ACHN (cell line): ENCODE measurements at regions not wholly inside any gene's neighbourhood (a gene's known extent, or its start where the extent isn't known, plus 50 kb on each side); places are given as distances from the start of the nearest gene placed in this dataset.

Source experiments
- DNase-seq: peaks from one replicate; pipeline ENCODE4 v3.0.0-alpha.2; 2015
- in situ Hi-C: cut with HindIII; loops from 2 replicates; pipeline ENCODE4 v1.10.0; 2017; ENCODE audit warnings: low sequenced_read_pairs, low pct_ligation_motif_present, low pct_unique_long_range_greater_than_20kb

DNA sequence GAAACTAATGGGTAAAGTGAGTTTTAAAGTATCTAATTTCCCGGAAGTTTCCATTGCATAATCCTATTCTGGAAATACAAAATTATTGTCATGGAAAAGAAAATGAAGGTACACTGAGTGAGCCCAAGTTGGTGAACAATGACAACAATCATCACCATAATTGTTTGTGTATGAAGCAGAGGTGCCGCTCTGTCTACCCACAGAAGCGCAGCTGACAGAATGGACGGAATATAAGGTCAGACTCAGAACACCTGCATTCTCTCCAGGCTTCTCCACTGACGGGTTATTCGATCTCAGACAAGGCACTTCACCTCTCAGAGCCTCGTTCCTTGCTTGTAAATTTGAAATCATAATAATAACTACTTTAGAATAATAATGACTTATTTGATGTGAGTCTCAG, 99.1 kb upstream of the NGF start:
- in situ Hi-C loops = no loop called here
- DNase-seq = no peak

DNA sequence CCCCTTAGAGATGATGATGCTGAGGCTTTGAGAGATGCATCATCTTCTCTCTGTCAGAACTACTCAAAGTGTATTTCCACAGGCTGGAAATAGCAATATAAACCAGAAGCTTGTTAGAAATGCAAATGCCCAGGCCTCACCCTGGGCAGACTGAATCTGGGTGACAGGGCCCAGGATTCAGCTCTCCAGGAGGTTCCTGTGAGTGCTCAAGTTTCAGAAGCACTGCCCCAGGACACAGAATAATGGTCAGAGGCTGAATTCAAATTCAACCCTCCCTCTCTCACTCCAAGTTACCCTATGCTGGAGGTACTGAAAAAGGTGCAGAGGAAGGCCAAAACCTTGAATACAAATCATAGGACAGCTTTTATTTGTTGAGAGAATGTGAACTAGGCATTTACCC, 98.5 kb upstream of the NGF start:
- in situ Hi-C loops = no loop called here
- no peak for DNase-seq

DNA sequence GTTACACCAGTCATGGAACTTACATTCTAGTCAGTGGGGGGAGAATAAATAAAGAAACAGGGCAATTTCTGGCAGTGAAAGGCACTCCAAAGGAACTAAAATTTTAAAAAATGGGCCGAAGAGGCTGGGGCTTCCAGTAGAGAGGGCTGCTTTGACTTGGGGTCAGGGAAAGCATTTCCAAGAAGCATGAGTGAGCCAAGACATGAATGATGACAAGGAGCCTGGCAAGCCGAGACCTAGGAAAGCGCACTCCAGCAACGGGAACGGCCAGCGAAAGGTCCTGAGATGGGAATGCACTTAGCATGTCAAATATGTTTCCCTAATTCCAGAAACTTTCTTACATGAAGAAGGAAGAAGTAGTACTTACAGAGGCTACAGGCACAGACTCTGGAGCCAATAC, 95.4 kb upstream of the NGF start:
- DNase-seq = no peak
- in situ Hi-C loops = no loop called here

DNA sequence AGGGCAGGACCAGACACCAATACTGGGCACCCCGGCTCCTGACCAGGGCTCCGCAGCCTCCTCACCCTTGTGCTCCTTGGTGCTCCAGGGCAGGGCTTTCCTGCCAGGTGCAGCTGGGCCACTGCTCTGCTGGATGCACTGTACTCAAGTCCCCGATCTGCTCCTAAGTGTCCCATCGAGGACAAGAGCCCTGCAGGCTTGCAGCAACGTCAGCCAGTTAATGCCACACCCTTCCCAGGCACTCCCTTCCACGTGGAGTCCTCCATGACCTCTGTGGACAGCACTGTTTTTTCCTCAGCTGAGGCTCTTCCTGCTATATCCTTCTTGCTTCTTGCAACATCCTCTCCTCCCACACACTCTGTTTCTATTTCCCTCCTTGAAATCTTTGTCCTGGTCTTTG, 94.0 kb upstream of the NGF start:
- DNase-seq = no peak
- in situ Hi-C loops = no loop called here

DNA sequence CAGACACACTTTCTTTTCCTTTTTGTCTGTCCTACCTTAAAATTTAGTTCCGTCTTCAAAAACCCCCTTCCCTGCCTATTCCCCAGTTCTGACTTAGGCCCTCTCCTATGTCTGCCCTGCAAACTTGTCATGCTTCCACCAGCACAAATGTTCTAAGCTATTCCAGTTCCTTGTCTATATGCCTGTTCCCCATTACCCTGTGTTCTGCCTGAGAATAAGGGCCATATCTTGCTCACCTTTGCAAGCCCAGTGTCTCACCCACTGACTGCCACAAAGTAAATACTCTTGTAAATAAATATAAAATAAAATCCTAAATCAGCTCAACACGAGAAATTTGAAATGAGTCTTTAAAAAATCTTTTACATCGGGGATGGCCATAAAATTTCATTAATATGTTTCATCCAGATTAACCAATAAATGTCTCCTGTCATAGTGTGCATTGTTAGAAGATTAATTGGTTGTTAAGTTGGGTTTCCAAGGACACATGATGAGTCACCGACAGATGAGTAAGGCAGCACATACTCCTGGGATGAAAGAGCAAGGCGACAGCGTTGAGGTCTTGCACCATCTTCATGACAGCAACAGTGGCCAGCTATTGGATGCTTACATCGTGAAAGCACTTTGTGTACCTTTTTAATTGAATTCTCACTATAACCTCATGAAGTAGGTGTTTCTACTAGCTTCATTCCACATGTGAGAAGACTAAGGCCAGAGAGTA, 92.6 kb upstream of the NGF start:
- peak; percentile 78 for DNase-seq
- in situ Hi-C loops = no loop called here

DNA sequence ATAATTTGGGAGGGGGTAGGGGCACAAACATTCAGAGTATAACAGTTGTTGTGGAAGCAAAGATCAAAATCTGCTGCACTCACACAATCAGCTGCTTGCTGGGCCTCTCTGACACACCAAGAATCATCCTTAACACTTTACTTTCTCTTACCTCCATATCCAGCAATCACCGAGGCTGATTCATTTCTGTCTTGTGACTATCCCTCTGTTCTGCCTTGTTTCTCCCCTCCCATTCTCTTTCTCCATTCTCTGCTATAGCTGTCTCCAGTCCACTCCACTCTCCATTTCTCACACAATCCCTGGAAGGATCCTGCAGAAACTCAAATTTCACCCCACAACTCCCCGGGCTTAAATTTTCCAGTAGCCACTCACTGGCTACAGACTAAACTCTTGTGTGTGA, 91.8 kb upstream of the NGF start:
- in situ Hi-C loops = no loop called here

DNA sequence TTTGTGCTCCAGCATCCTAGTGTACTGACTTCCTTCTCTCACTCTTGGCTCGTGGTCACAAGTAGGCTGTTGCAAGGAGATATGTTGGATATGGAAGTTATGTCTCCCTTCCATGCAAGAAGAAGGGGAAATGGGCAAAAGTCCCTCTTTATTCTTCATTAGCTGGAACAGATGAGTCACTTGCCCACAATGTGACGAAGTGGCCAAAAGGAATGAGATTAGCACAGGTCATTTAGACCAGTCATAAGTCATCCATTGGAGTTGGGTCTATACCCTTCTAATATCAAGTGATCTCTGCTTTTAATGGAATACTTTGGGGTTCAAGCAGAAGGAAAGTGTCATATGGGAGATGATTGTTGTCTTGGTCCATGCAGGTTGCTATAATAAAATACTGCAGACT, 91.2 kb upstream of the NGF start:
- peak; percentile 13 for DNase-seq
- in situ Hi-C loops = no loop called here

More for the DNA sequence above, 91.8 kb upstream of the NGF start:
- peak; percentile 4 for DNase-seq

DNA sequence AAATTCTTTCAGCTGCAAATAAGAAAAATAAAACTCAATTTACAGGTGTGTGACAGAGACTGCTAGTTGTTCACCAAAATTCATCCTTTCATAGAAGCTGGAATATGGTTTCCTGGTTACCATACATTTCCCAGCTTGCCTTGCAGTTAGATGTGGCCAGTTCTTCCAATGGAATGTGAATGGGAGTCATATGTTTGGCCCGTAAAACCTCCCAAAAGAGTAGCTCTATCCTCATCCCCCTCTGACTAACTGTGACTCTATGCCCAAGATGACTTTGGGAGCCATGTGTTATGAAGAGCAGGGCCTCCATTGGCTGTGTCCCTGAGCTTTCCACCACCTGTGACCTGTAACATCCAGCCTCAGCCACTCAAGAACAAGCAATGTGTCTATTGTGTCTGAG, 90.6 kb upstream of the NGF start:
- no peak for DNase-seq
- in situ Hi-C loops = no loop called here

DNA sequence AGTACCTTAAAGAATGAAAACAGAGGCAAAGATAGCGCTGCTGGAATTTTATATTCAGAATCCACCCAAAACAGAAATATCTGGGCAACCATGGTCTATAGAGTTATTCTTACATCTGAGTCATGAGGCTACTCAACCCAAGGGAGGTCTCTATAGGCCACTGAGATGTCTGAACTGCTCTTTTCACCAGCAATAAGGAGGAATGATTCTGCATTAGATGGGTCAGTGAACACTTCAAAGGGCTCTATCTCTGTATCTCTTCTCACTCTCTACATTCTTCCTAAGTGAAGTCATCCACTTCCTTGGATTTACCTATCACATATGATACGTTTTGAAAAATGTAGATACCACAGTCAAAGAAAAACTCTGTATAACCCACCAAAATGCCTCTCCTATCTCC, 90.2 kb upstream of the NGF start:
- DNase-seq = no peak
- in situ Hi-C loops = no loop called here

DNA sequence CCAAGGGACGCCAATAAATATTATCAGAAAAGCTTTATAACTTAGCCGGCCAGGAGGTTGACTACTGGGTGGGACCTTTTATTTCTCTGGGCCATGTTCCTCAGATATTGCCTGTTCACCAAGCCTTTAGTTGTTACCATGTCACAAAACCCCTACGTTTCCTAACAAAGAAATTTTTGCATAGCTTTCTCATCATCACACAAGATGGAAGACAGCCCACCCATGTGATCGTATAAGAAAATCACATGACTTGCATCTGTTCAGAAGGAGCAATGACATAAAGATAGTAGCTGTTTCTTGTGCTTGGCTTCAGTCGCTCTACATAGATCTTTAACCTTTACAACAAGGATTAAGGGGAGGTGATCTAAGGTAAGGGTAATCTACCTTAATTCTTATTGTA, 88.9 kb upstream of the NGF start:
- in situ Hi-C loops = no loop called here
- no peak for DNase-seq

DNA sequence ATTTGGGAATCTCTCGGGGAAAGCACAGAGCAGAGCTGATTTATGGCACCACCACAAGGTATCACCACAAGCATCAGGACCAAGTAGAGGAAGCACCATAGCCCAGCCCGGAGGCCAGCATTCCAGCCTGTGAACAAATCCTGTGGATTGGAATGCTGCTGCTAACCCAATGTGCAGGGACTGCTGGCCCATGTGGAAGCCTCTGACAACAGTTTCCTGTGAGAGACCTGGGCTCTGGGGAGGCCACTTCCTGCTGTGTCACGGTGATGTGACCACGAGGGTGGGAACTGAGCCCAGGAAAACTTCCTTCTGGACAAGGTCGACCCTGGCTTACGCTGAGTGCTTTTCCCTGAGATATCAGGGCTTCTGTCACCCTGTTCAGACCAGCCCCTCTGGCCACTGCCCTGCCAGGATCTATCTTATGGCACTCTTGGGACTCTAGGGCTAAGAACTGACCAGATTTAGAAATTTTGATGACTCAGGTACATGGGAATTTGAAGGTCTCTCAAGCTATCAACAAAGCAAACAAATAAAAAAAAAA, 88.3 kb upstream of the NGF start:
- in situ Hi-C loops = no loop called here

DNA sequence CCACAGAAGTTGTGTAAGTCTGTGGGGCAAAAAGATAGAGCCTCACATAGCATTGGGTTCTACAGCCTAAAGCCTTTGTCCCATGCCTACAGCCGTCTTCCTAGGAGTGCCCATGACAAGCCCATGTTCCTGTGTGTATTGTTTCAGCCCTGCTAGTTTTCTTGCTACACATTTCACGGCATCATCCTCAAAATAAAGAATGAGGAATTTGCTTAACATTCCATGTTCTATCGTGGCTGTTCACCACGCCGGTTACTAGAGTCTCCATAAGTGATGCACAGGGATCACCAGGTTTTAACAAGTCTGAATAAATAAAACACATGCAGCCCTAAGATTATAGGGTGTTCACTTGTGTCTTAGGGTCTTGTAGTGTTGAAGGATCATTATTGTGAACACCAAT, 87.4 kb upstream of the NGF start:
- in situ Hi-C loops = no loop called here
- no peak for DNase-seq

More for the DNA sequence above, 88.3 kb upstream of the NGF start:
- DNase-seq = peak; percentile 20

DNA sequence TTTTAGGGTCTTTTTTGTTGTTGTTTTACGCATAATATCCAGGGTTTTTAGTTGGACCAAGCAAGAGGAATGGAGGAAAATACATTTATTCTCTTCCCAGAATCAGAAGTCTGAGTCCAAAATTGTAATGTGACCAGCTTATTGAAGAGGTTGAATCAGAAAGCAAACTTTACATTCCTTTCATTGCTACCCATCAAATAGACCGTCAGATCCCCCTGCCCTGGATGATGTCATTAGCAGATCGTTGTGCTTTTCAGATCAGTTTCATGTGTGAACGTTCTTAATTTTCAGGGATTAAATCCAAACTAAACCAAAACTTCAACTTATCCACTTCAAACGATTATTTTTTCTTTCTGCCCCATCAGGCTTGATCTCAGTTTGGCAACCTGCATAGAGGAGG, 85.7 kb upstream of the NGF start:
- DNase-seq = no peak
- in situ Hi-C loops = no loop called here

DNA sequence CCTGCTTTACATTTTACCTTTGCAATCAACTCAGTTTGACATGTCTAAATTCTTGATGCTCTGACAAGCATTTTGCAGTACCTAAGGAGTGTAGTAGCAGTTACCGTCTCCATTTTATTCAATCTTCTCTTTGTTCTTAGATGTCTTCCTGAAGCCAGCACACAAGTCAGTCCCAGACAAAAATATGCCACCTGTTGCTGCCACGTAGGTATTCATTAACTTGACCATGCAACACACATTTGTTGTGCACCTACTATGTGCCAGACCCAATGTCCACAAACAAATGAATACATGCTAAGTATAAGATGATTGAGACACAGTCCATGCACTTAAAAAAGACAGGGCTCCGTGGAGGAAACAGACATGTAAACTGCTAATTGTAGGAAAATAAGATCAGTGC, 81.5 kb upstream of the NGF start:
- DNase-seq = no peak
- in situ Hi-C loops = no loop called here

DNA sequence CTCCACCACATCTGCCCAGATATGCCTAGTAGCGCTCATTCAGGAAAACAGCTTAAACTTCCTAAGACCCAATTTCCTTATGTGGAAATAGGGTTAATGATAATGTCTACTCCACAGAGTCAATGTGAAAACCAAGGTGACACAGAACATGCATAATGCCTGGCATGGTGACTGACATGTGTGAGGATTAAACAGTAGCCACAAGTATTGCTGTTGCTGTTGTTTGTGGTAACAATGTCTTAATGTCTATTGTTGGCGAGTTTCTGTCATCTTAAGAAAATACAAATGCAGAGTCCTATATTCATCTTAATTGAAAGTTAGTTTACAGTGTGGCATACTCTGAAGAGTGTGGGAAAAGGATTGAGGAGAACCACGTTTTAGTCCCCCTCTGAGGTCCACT, 75.6 kb upstream of the NGF start:
- no peak for DNase-seq
- in situ Hi-C loops = no loop called here

DNA sequence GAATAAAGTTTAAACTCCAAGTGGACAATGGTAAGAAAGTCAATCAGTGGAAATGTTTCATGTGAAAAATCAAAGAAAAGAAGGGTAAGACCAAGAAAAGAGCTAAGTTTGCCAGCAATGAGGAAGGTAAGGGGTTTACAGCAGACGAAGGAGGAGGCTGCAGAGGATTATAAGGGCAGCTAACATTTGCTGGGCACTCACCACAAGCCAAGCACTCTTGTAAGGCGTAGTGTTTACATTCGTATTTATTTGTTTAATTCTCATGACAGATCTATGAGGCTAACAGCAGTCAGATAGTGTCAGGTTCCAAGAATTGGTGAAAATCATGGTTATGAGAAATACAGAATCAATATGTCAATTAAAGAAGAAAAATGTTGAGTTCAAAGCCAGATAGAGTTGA, 75.2 kb upstream of the NGF start:
- DNase-seq = no peak
- in situ Hi-C loops = no loop called here

DNA sequence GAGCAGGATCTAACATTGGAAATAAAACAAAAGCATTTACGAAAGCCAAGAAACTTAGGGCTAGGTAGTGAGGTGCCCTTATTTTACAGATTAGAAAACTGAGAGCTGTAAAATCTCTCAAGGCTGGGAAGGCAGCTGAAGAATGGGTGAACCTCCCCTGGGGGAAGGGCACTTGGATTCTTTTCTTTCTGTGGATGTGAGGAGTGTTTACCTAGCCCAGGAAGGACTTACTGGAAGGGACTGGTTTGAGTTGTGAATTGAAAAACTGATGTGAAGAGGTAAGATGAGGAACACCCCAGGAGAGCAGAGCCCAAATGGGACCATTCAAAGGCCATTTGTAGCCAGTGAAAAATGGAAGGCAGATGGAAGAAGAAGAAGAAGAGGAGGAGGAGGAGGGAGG, 74.7 kb upstream of the NGF start:
- in situ Hi-C loops = no loop called here
- no peak for DNase-seq

DNA sequence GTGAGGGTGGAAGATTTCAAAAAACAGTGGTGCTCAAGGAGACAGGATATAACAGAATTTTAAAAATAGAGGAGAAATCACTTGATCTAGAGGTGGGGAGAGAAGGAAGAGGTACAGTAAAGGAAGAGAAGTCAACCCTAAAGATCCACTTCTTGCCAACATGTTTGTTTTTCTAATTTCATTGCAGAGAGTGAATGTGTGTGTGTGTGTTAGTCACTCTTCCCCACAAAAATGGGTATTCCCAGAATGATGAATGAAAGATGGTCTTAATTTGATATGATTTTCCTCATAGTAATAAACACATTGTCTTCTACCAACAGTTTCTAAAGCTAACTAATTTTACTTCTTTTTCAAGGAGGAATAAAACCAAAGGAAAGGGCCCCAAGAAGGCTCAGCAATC, 74.2 kb upstream of the NGF start:
- DNase-seq = no peak
- in situ Hi-C loops = no loop called here

DNA sequence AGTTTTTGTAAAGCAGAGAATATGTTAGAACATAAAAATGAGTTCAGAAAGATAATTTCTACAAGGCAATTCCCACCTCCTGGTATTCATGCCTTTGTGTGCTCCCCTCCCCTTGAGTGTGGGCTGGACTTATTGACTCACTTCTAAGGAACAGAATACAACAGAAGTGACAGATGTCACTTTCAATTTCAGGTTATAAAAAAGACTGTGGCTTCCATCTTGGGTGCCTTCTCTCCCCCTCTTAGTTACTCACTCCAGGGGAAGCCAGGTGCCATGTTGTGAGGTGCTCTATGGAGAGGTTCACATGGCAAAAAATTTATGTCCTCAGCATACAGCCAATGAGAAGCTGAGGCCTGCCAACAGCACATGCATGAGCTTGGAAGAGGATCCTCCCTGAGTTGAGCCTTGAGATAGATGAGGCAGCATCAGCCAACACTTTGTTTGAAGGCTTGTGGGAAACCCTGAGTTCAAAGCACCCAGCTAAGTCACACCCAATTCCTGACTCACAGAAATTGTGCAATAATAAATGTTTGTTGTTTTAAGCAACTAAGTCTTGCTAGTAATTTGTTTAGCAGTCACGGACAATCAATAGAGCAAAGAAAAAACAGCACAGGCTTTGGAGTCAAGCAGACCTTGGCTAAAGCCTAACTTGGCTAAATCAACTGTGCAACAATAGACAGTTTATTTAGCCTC, 73.5 kb upstream of the NGF start:
- in situ Hi-C loops = no loop called here

More for the DNA sequence above, 73.5 kb upstream of the NGF start:
- DNase-seq = no peak
